HEK293 (cell line): ENCODE measurements at regions not wholly inside any gene's neighbourhood (a gene's known extent, or its start where the extent isn't known, plus 50 kb on each side); places are given as distances from the start of the nearest gene placed in this dataset.

Experiments used
- CTCF ChIA-PET: fragments of 350-600 bp; formaldehyde crosslinking; extraction: SDS; loops from one replicate; lab custom pipeline; 2021; ENCODE audit warnings: antibody characterized with exemption; lab: Yijun Ruan, JAX
- POLR2A ChIA-PET: fragments of 300-600 bp; formaldehyde crosslinking; extraction: SDS; loops from one replicate; lab custom pipeline; 2020; ENCODE audit warnings: antibody characterized with exemption, inconsistent platforms; lab: Yijun Ruan, JAX
- H3K27ac ChIP-seq: fragments of 200-500 bp; sonication (Bioruptor generic); 2 replicates; pipeline ENCODE4 v1.5.1; 2014; ENCODE audit warnings: low read depth, low read length, control low read depth, inconsistent platforms; ENCODE audit errors: extremely low read depth
- H3K36me3 ChIP-seq, 2 experiments: fragments of 200-500 bp in 1 of 2; sonication (Bioruptor generic) in 1 of 2; 1 replicate in 1 of 2; 2 replicates in 1 of 2; pipeline ENCODE4 v1.5.1; 2014 to 2017; ENCODE audit warnings: inconsistent platforms in 2 of 2, low read length in 2 of 2; ENCODE audit not compliant: control insufficient read depth in 2 of 2, insufficient read depth in 1 of 2
- H3K4me1 ChIP-seq: fragments of 200-500 bp; sonication (Bioruptor generic); 2 replicates; pipeline ENCODE4 v1.5.1; 2014; ENCODE audit warnings: mild to moderate bottlenecking, low read length, inconsistent platforms; ENCODE audit not compliant: control insufficient read depth, insufficient read depth
- H3K4me3 ChIP-seq: 2 replicates; pipeline ENCODE4 v1.5.1; 2011; ENCODE audit warnings: low read depth, mild to moderate bottlenecking, control low read depth, low read length, moderate library complexity
- H3K9me3 ChIP-seq: fragments of 200-500 bp; sonication (Bioruptor generic); 2 replicates; pipeline ENCODE4 v1.5.1; 2014; ENCODE audit warnings: low read depth, low read length, inconsistent platforms; ENCODE audit not compliant: control insufficient read depth, insufficient read depth
- BCL11B ChIP-seq: fragments of 450-650 bp; formaldehyde crosslinking; IDR thresholded peaks from 2 replicates; pipeline ENCODE4 v1.5.1; 2016; ENCODE audit warnings: low read depth, missing biosample characterization, missing genetic modification characterization
- FEZF1 ChIP-seq: fragments of 450-650 bp; formaldehyde crosslinking; IDR thresholded peaks from 2 replicates; pipeline ENCODE4 v1.5.1; 2016; ENCODE audit warnings: missing biosample characterization, missing genetic modification characterization
- GLI4 ChIP-seq: fragments of 450-650 bp; formaldehyde crosslinking; IDR thresholded peaks from 2 replicates; pipeline ENCODE4 v1.5.1; 2016; ENCODE audit warnings: missing biosample characterization, missing genetic modification characterization
- KLF1 ChIP-seq: fragments of 450-650 bp; formaldehyde crosslinking; IDR thresholded peaks from 2 replicates; pipeline ENCODE4 v1.5.1; 2016; ENCODE audit warnings: missing biosample characterization, missing genetic modification characterization
- KLF10 ChIP-seq: fragments of 450-650 bp; IDR thresholded peaks from 2 replicates; pipeline ENCODE4 v1.5.1; 2018; ENCODE audit warnings: missing biosample characterization, mild to moderate bottlenecking, missing genetic modification characterization
- KLF8 ChIP-seq: fragments of 450-650 bp; formaldehyde crosslinking; IDR thresholded peaks from 2 replicates; pipeline ENCODE4 v1.5.1; 2016; ENCODE audit warnings: missing biosample characterization, missing genetic modification characterization
- MEIS1 ChIP-seq: sonication (generic); formaldehyde crosslinking; IDR thresholded peaks from 2 replicates; pipeline ENCODE4 v1.8.1; 2022; ENCODE audit warnings: missing genetic modification reagents, mild to moderate bottlenecking, borderline replicate concordance
- SP3 ChIP-seq: fragments of 450-650 bp; formaldehyde crosslinking; IDR thresholded peaks from 2 replicates; pipeline ENCODE4 v1.5.1; 2016; ENCODE audit warnings: missing biosample characterization, missing genetic modification characterization
- SP7 ChIP-seq: fragments of 450-650 bp; formaldehyde crosslinking; IDR thresholded peaks from 2 replicates; pipeline ENCODE4 v1.5.1; 2016; ENCODE audit warnings: missing biosample characterization, missing genetic modification characterization
- YY1 ChIP-seq: fragments of 450-650 bp; formaldehyde crosslinking; IDR thresholded peaks from 2 replicates; pipeline ENCODE4 v1.5.1; 2018; ENCODE audit warnings: missing biosample characterization, missing genetic modification characterization
- ZNF112 ChIP-seq: fragments of 450-650 bp; formaldehyde crosslinking; IDR thresholded peaks from 2 replicates; pipeline ENCODE4 v1.5.0; 2017; ENCODE audit warnings: missing biosample characterization, missing genetic modification characterization
- ZNF169 ChIP-seq: fragments of 450-650 bp; formaldehyde crosslinking; IDR thresholded peaks from 2 replicates; pipeline ENCODE4 v1.5.1; 2016; ENCODE audit warnings: missing biosample characterization, missing genetic modification characterization
- ZNF266 ChIP-seq: fragments of 450-650 bp; formaldehyde crosslinking; IDR thresholded peaks from 2 replicates; pipeline ENCODE4 v1.5.1; 2016; ENCODE audit warnings: missing biosample characterization, missing genetic modification characterization, low read depth
- ZNF362 ChIP-seq: fragments of 450-650 bp; formaldehyde crosslinking; IDR thresholded peaks from 2 replicates; pipeline ENCODE4 v1.5.1; 2016; ENCODE audit warnings: missing biosample characterization, missing genetic modification characterization
- ZNF37A ChIP-seq: fragments of 450-650 bp; IDR thresholded peaks from 2 replicates; pipeline ENCODE4 v1.5.1; 2018; ENCODE audit warnings: missing biosample characterization, missing genetic modification characterization
- ZNF394 ChIP-seq: fragments of 450-650 bp; formaldehyde crosslinking; IDR thresholded peaks from 2 replicates; pipeline ENCODE4 v1.5.1; 2016; ENCODE audit warnings: missing biosample characterization, missing genetic modification characterization, mild to moderate bottlenecking, moderate library complexity, borderline replicate concordance
- ZNF518A ChIP-seq: fragments of 450-650 bp; formaldehyde crosslinking; conservative IDR thresholded peaks from 2 replicates; pipeline ENCODE4 v1.5.1; 2016; ENCODE audit warnings: low read depth, missing biosample characterization, missing genetic modification characterization
- ZNF555 ChIP-seq: fragments of 450-650 bp; formaldehyde crosslinking; conservative IDR thresholded peaks from 2 replicates; pipeline ENCODE4 v1.5.1; 2017; ENCODE audit warnings: missing biosample characterization, mild to moderate bottlenecking, missing genetic modification characterization, inconsistent platforms
- ZNF580 ChIP-seq: fragments of 450-650 bp; formaldehyde crosslinking; IDR thresholded peaks from 2 replicates; pipeline ENCODE4 v1.5.1; 2016; ENCODE audit warnings: missing biosample characterization, missing genetic modification characterization
- ZNF623 ChIP-seq: fragments of 450-650 bp; formaldehyde crosslinking; IDR thresholded peaks from 2 replicates; pipeline ENCODE4 v1.5.1; 2016; ENCODE audit warnings: missing biosample characterization, missing genetic modification characterization
- ZNF629 ChIP-seq: fragments of 450-650 bp; formaldehyde crosslinking; IDR thresholded peaks from 2 replicates; pipeline ENCODE4 v1.5.1; 2017; ENCODE audit warnings: missing biosample characterization, missing genetic modification characterization
- ZNF660 ChIP-seq: fragments of 450-650 bp; IDR thresholded peaks from 2 replicates; pipeline ENCODE4 v1.5.1; 2018; ENCODE audit warnings: missing biosample characterization, mild to moderate bottlenecking, missing genetic modification characterization
- ZNF707 ChIP-seq: fragments of 450-650 bp; formaldehyde crosslinking; IDR thresholded peaks from 2 replicates; pipeline ENCODE4 v1.5.1; 2016; ENCODE audit warnings: missing biosample characterization, missing genetic modification characterization
- ZNF777 ChIP-seq: fragments of 450-650 bp; formaldehyde crosslinking; IDR thresholded peaks from 2 replicates; pipeline ENCODE4 v1.5.1; 2017; ENCODE audit warnings: missing biosample characterization, missing genetic modification characterization, borderline replicate concordance
- ZNF785 ChIP-seq: fragments of 450-650 bp; formaldehyde crosslinking; IDR thresholded peaks from 2 replicates; pipeline ENCODE4 v1.5.1; 2016; ENCODE audit warnings: missing biosample characterization, missing genetic modification characterization
- ZNF792 ChIP-seq: fragments of 450-650 bp; formaldehyde crosslinking; IDR thresholded peaks from 2 replicates; pipeline ENCODE4 v1.5.1; 2016; ENCODE audit warnings: missing biosample characterization, missing genetic modification characterization
- ZSCAN4 ChIP-seq: fragments of 450-650 bp; formaldehyde crosslinking; IDR thresholded peaks from 2 replicates; pipeline ENCODE4 v1.5.1; 2017; ENCODE audit warnings: missing biosample characterization, missing genetic modification characterization

- TF ChIP-seq ZNF777 (tag by site-specific recombination) (no peak), BCL11B (tag by site-specific recombination) (no peak)
These were observed 578.1 kb upstream of the NECTIN3 start (continued) for GRCh38 chr3:110493438-110494092.

- no peak overlapping the region for H3K27ac ChIP-seq
- H3K9me3 ChIP-seq, result no peaks in the 10 kb centered on the region
- no peaks in the 10 kb centered on the region for H3K4me1 ChIP-seq
- no peak for TF ChIP-seq SP7
- TF ChIP-seq ZNF580 (tag by site-specific recombination), result no peak
- no peak for TF ChIP-seq ZNF169 (tag by site-specific recombination)
- TF ChIP-seq ZNF785 (tag by site-specific recombination), result no peak
- no peak for TF ChIP-seq KLF8 (tag by site-specific recombination)
- no peak for TF ChIP-seq SP3
- no peak for TF ChIP-seq KLF10 (tag by site-specific recombination)
- no peak for TF ChIP-seq ZNF707 (tag by site-specific recombination)
- TF ChIP-seq ZNF623 (tag by site-specific recombination), result no peak
- no peak for TF ChIP-seq KLF1 (tag by site-specific recombination)
- TF ChIP-seq MEIS1 (CRISPR knock-in tag), result no peak
- no peak for TF ChIP-seq ZNF266 (tag by site-specific recombination)
- TF ChIP-seq ZNF660 (tag by site-specific recombination), result no peak
- no peak for TF ChIP-seq ZNF394 (tag by site-specific recombination)
- no peak for TF ChIP-seq ZNF518A (tag by site-specific recombination)
- no peak overlapping the region for H3K4me3 ChIP-seq
- H3K36me3 ChIP-seq, result no peaks in the 10 kb centered on the region
- CTCF ChIA-PET, result no interaction called here
- POLR2A ChIA-PET, result no interaction called here
These were observed 577.5 kb upstream of the NECTIN3 start for GRCh38 chr3:110494093-110494490.

- TF ChIP-seq ZNF792 (tag by site-specific recombination), result no peak
- no peak for TF ChIP-seq ZNF555
- TF ChIP-seq ZNF362 (tag by site-specific recombination), result no peak
- TF ChIP-seq ZNF112 (tag by site-specific recombination), result no peak
- no peak for TF ChIP-seq FEZF1 (tag by site-specific recombination)
- no peak for TF ChIP-seq ZNF629 (tag by site-specific recombination)
- TF ChIP-seq GLI4, result no peak
- TF ChIP-seq ZSCAN4 (tag by site-specific recombination), result no peak
- no peak for TF ChIP-seq ZNF37A
- TF ChIP-seq YY1 (tag by site-specific recombination), result no peak
- no peaks in the 10 kb centered on the region for H3K4me1 ChIP-seq
- no peaks in the 10 kb centered on the region for H3K9me3 ChIP-seq
- ChIA-PET POLR2A (no interaction called here), CTCF (no interaction called here)
- H3K36me3 ChIP-seq, result no peaks in the 10 kb centered on the region
- no peak overlapping the region for H3K4me3 ChIP-seq
- H3K27ac ChIP-seq, result no peak overlapping the region
These were observed 576.9 kb upstream of the NECTIN3 start for GRCh38 chr3:110494728-110495127.
